WTC11 (cell line): ENCODE measurements at regions not wholly inside any gene's neighbourhood (a gene's known extent, or its start where the extent isn't known, plus 50 kb on each side); places are given as distances from the start of the nearest gene placed in this dataset.

Source experiments
- CREB1 ChIP-seq: sonication (generic); formaldehyde crosslinking; IDR thresholded peaks from 2 replicates; pipeline ENCODE4 v1.8.0; 2023; ENCODE audit warnings: mild to moderate bottlenecking, missing genetic modification reagents
- NFE2L1 ChIP-seq: sonication (generic); formaldehyde crosslinking; IDR thresholded peaks from 2 replicates; pipeline ENCODE4 v1.8.1; 2023; ENCODE audit warnings: missing genetic modification reagents
- TCF7 ChIP-seq: sonication (generic); formaldehyde crosslinking; IDR thresholded peaks from 2 replicates; pipeline ENCODE4 v1.8.0; 2022; ENCODE audit warnings: mild to moderate bottlenecking, low read depth, missing genetic modification reagents, moderate library complexity
- ZNF121 ChIP-seq: sonication (generic); formaldehyde crosslinking; IDR thresholded peaks from 2 replicates; pipeline ENCODE4 v1.8.0; 2023; ENCODE audit warnings: missing genetic modification reagents
- TF ChIP-seq, protein P1 (sequence below): fragments of 200-600 bp; IDR thresholded peaks from 2 replicates; pipeline ENCODE4 v1.8.0; 2022; ENCODE audit warnings: antibody characterized with exemption
- TF ChIP-seq, protein P2 (sequence below): sonication (generic); formaldehyde crosslinking; IDR thresholded peaks from 2 replicates; pipeline ENCODE4 v1.8.1; 2022; ENCODE audit warnings: mild to moderate bottlenecking, missing genetic modification reagents, moderate library complexity, borderline replicate concordance

DNA sequence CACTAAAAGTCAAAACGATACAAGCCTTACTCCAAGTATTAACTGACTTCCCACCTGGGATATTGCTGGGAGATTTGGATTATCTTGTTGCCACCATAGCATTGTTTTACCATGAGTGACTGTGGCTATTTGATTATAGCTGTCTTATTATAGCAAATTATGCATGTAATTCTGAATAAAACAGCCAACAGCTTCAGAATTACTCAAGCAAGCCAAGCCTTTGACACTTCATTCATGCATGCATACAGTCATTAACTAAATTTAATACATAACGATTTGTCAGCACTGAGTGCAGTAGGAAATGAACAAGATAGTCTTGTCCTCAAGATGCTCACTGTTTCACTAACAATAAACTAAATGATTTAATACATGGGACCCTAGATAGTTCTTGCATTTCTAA lies 133.0 kb upstream of the FRMD6 start:
- TF ChIP-seq TCF7 (CRISPR knock-in tag), result no peak
- TF ChIP-seq, protein P1, sequence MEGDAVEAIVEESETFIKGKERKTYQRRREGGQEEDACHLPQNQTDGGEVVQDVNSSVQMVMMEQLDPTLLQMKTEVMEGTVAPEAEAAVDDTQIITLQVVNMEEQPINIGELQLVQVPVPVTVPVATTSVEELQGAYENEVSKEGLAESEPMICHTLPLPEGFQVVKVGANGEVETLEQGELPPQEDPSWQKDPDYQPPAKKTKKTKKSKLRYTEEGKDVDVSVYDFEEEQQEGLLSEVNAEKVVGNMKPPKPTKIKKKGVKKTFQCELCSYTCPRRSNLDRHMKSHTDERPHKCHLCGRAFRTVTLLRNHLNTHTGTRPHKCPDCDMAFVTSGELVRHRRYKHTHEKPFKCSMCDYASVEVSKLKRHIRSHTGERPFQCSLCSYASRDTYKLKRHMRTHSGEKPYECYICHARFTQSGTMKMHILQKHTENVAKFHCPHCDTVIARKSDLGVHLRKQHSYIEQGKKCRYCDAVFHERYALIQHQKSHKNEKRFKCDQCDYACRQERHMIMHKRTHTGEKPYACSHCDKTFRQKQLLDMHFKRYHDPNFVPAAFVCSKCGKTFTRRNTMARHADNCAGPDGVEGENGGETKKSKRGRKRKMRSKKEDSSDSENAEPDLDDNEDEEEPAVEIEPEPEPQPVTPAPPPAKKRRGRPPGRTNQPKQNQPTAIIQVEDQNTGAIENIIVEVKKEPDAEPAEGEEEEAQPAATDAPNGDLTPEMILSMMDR, result no peak
- TF ChIP-seq CREB1, result no peak
- no peak for TF ChIP-seq ZNF121 (CRISPR knock-in tag)
- no peak for TF ChIP-seq NFE2L1 (CRISPR knock-in tag)
- TF ChIP-seq, protein P2, sequence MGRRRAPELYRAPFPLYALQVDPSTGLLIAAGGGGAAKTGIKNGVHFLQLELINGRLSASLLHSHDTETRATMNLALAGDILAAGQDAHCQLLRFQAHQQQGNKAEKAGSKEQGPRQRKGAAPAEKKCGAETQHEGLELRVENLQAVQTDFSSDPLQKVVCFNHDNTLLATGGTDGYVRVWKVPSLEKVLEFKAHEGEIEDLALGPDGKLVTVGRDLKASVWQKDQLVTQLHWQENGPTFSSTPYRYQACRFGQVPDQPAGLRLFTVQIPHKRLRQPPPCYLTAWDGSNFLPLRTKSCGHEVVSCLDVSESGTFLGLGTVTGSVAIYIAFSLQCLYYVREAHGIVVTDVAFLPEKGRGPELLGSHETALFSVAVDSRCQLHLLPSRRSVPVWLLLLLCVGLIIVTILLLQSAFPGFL (CRISPR knock-in tag), result no peak
